ENCODE measurements at regions not wholly inside any gene's neighbourhood (a gene's known extent, or its start where the extent isn't known, plus 50 kb on each side); places are given as distances from the start of the nearest gene placed in this dataset.

DNA sequence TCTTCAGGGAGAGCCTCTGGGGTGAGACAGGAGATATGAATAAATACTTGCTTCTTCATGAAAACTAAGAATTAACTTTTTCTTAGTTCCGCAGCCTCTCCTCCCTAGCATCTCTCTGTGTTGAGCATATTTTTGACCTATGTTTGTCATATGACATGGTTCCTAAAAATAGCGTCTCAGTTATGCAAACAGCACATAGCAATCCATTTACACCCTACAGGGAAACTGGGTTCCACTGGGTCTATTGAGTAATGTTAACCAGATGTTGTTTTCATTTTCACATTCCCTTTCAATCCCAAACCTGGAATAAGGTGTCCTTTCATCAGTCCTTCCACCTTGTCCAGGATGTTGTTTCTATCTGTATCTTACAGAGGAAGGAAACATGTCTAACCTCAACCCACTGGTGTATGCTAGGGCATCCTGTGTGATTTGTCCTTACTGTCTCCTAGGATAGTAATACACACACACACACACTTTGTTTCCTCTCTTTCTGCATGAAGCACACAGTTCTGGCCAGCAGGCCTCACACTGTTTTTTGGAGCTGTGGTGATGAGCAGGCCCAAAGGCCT, 1543.5 kb downstream of the AACS start:
- TF ChIP-seq JUN (IDR thresholded peaks at IDR 0.05; ENCODE audit: borderline replicate concordance, insufficient read depth, insufficient read length, low read depth) = no peak
- TF ChIP-seq POLR2A (IDR thresholded peaks at IDR 0.05; ENCODE audit: low read depth, low read length) = no peak
- TF ChIP-seq, protein P1, sequence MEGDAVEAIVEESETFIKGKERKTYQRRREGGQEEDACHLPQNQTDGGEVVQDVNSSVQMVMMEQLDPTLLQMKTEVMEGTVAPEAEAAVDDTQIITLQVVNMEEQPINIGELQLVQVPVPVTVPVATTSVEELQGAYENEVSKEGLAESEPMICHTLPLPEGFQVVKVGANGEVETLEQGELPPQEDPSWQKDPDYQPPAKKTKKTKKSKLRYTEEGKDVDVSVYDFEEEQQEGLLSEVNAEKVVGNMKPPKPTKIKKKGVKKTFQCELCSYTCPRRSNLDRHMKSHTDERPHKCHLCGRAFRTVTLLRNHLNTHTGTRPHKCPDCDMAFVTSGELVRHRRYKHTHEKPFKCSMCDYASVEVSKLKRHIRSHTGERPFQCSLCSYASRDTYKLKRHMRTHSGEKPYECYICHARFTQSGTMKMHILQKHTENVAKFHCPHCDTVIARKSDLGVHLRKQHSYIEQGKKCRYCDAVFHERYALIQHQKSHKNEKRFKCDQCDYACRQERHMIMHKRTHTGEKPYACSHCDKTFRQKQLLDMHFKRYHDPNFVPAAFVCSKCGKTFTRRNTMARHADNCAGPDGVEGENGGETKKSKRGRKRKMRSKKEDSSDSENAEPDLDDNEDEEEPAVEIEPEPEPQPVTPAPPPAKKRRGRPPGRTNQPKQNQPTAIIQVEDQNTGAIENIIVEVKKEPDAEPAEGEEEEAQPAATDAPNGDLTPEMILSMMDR (IDR thresholded peaks at IDR 0.05; ENCODE audit: extremely low read depth in 1 of 2, insufficient read depth in 1 of 2, low read depth in 1 of 2, low read length in 2 of 2) = no peak
- TF ChIP-seq EZH2 (IDR thresholded peaks at IDR 0.05; ENCODE audit: borderline replicate concordance, low read depth, low read length, severe bottlenecking) = no peak
- TF ChIP-seq POLR2AphosphoS5 (IDR thresholded peaks at IDR 0.05; ENCODE audit: insufficient read depth, low read depth, low read length) = no peak
- TF ChIP-seq, protein P2, sequence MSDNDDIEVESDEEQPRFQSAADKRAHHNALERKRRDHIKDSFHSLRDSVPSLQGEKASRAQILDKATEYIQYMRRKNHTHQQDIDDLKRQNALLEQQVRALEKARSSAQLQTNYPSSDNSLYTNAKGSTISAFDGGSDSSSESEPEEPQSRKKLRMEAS (IDR thresholded peaks at IDR 0.05; ENCODE audit: insufficient read depth, insufficient read length) = no peak
- TF ChIP-seq GATA2 (IDR thresholded peaks at IDR 0.05; ENCODE audit: insufficient read depth, insufficient read length, low read depth, low read length) = no peak
- TF ChIP-seq MYC (IDR thresholded peaks at IDR 0.05; ENCODE audit: low read depth, low read length) = no peak

All from endothelial cell of umbilical vein (primary cell).